ENCODE measurements at regions not wholly inside any gene's neighbourhood (a gene's known extent, or its start where the extent isn't known, plus 50 kb on each side); places are given as distances from the start of the nearest gene placed in this dataset.

GRCh38 chr15:24760066-24760465, 84.5 kb downstream of the NPAP1 start:
- TF ChIP-seq CTCF (IDR thresholded peaks at IDR 0.05; ENCODE audit: insufficient read depth, low read length, poor library complexity, severe bottlenecking) (no peak), EZH2phosphoT487 (conservative IDR thresholded peaks at IDR 0.05; ENCODE audit: low read length) (no peak)

All from SU-DHL-6 (cell line).